KMS-11 (cell line): ENCODE measurements at regions not wholly inside any gene's neighbourhood (a gene's known extent, or its start where the extent isn't known, plus 50 kb on each side); places are given as distances from the start of the nearest gene placed in this dataset.

Experiments used
- H2AFZ ChIP-seq: fragments of 200-600 bp; sonication (generic); 2 replicates; pipeline ENCODE4 v1.6.1; 2016; ENCODE audit warnings: antibody characterized with exemption, mixed run types, low read depth
- H3K27ac ChIP-seq: fragments of 200-600 bp; sonication (generic); 2 replicates; pipeline ENCODE4 v1.6.1; 2016; ENCODE audit warnings: mild to moderate bottlenecking, mixed run types
- H3K27me3 ChIP-seq: fragments of 200-600 bp; sonication (generic); 2 replicates; pipeline ENCODE4 v1.6.1; 2017; ENCODE audit warnings: mild to moderate bottlenecking, low read depth, mixed run types, moderate library complexity; ENCODE audit not compliant: insufficient read depth
- H3K36me3 ChIP-seq: fragments of 200-600 bp; sonication (generic); 2 replicates; pipeline ENCODE4 v1.6.1; 2017; ENCODE audit warnings: mild to moderate bottlenecking, mixed run types; ENCODE audit not compliant: insufficient read depth
- H3K4me1 ChIP-seq: fragments of 200-600 bp; sonication (generic); 2 replicates; pipeline ENCODE4 v1.6.1; 2016; ENCODE audit warnings: mild to moderate bottlenecking, low read depth, mixed run types; ENCODE audit not compliant: poor library complexity, severe bottlenecking
- H3K4me2 ChIP-seq: fragments of 200-600 bp; sonication (generic); 2 replicates; pipeline ENCODE4 v1.7.0; 2016; ENCODE audit warnings: mild to moderate bottlenecking, mixed run types
- H3K4me3 ChIP-seq: fragments of 200-600 bp; sonication (generic); IDR thresholded peaks from 2 replicates; pipeline ENCODE4 v1.6.1; 2017; ENCODE audit warnings: low read depth, low read length, mixed read lengths; ENCODE audit not compliant: insufficient read depth
- H3K79me2 ChIP-seq: fragments of 200-600 bp; sonication (generic); 2 replicates; pipeline ENCODE4 v1.6.1; 2016; ENCODE audit warnings: low read depth, mixed run types; ENCODE audit not compliant: insufficient read depth
- H3K9ac ChIP-seq: fragments of 200-600 bp; sonication (generic); 2 replicates; pipeline ENCODE4 v1.6.1; 2016; ENCODE audit warnings: mild to moderate bottlenecking, mixed run types
- H4K20me1 ChIP-seq: fragments of 200-600 bp; sonication (generic); 2 replicates; pipeline ENCODE4 v1.6.1; 2016; ENCODE audit warnings: mild to moderate bottlenecking, mixed run types; ENCODE audit not compliant: insufficient read depth
- CTCF ChIP-seq: fragments of 200-600 bp; sonication (generic); conservative IDR thresholded peaks from 2 replicates; pipeline ENCODE4 v1.6.1; 2017; ENCODE audit warnings: low read depth, mild to moderate bottlenecking, antibody characterized with exemption, low read length, moderate library complexity, mixed read lengths

- no peak overlapping the region for H3K27ac ChIP-seq
- no peaks in the 10 kb centered on the region for H3K27me3 ChIP-seq
- H3K36me3 ChIP-seq, result no peaks in the 10 kb centered on the region
- no peak overlapping the region for H3K4me3 ChIP-seq
- no peaks in the 10 kb centered on the region for H3K4me1 ChIP-seq
- H3K9ac ChIP-seq, result no peak overlapping the region
- H4K20me1 ChIP-seq, result no peaks in the 10 kb centered on the region
- H2AFZ ChIP-seq, result no peak overlapping the region
- no peak overlapping the region for H3K4me2 ChIP-seq
- no peak for TF ChIP-seq CTCF
- no peaks in the 10 kb centered on the region for H3K79me2 ChIP-seq
These were observed 67.1 kb upstream of the PREP start for GRCh38 chr6:105469946-105470345.

GRCh38 chr6:105468850-105469249 lies 66.0 kb upstream of the PREP start:
- H3K36me3 ChIP-seq, result no peaks in the 10 kb centered on the region
- TF ChIP-seq CTCF, result no peak
- no peak overlapping the region for H3K27ac ChIP-seq
- no peak overlapping the region for H2AFZ ChIP-seq
- H3K9ac ChIP-seq, result no peak overlapping the region
- no peak overlapping the region for H3K4me3 ChIP-seq
- H3K79me2 ChIP-seq, result no peaks in the 10 kb centered on the region
- no peaks in the 10 kb centered on the region for H4K20me1 ChIP-seq
- H3K4me1 ChIP-seq, result no peaks in the 10 kb centered on the region
- H3K4me2 ChIP-seq, result no peak overlapping the region
- H3K27me3 ChIP-seq, result no peaks in the 10 kb centered on the region

- Histone ChIP-seq H4K20me1 (no peaks in the 10 kb centered on the region), H3K4me2 (no peak overlapping the region), H2AFZ (no peak overlapping the region), H3K27me3 (no peaks in the 10 kb centered on the region), H3K9ac (no peak overlapping the region), H3K4me1 (no peaks in the 10 kb centered on the region), H3K4me3 (no peak overlapping the region), H3K79me2 (no peaks in the 10 kb centered on the region), H3K27ac (no peak overlapping the region), H3K36me3 (no peaks in the 10 kb centered on the region)
- TF ChIP-seq CTCF, result no peak
These were observed 58.0 kb upstream of the PREP start for GRCh38 chr6:105460860-105461259.

GRCh38 chr6:105459864-105460263 lies 57.0 kb upstream of the PREP start:
- H3K79me2 ChIP-seq, result no peaks in the 10 kb centered on the region
- TF ChIP-seq CTCF, result no peak
- H3K36me3 ChIP-seq, result no peaks in the 10 kb centered on the region
- H2AFZ ChIP-seq, result no peak overlapping the region
- H3K4me2 ChIP-seq, result no peak overlapping the region
- H3K9ac ChIP-seq, result no peak overlapping the region
- H3K27me3 ChIP-seq, result no peaks in the 10 kb centered on the region
- no peaks in the 10 kb centered on the region for H3K4me1 ChIP-seq
- H3K27ac ChIP-seq, result no peak overlapping the region
- H4K20me1 ChIP-seq, result no peaks in the 10 kb centered on the region
- no peak overlapping the region for H3K4me3 ChIP-seq

- Histone ChIP-seq H4K20me1 (no peaks in the 10 kb centered on the region), H3K27ac (no peak overlapping the region), H3K9ac (no peak overlapping the region), H3K27me3 (no peaks in the 10 kb centered on the region), H3K4me1 (no peaks in the 10 kb centered on the region), H3K36me3 (no peaks in the 10 kb centered on the region), H3K79me2 (no peaks in the 10 kb centered on the region), H2AFZ (no peak overlapping the region), H3K4me2 (no peak overlapping the region), H3K4me3 (no peak overlapping the region)
- no peak for TF ChIP-seq CTCF
These were observed 56.2 kb upstream of the PREP start for GRCh38 chr6:105459049-105459448.
